Neural progenitor cell (in vitro differentiated cells): ENCODE measurements at regions not wholly inside any gene's neighbourhood (a gene's known extent, or its start where the extent isn't known, plus 50 kb on each side); places are given as distances from the start of the nearest gene placed in this dataset.

Experiments used
- DNase-seq: peaks from one replicate; pipeline ENCODE4 v3.0.0-alpha.2; 2016; ENCODE audit warnings: low spot score
- H2AFZ ChIP-seq: fragments of 200-600 bp; sonication (generic); replicated peaks from 2 replicates; pipeline ENCODE4 v1.6.1; 2016; ENCODE audit warnings: antibody characterized with exemption
- H3F3A ChIP-seq: fragments of 200-600 bp; sonication (generic); 2 replicates; pipeline ENCODE4 v1.6.1; 2016; ENCODE audit warnings: antibody characterized with exemption, low read depth
- H3K27ac ChIP-seq: fragments of 200-600 bp; sonication (generic); 2 replicates; pipeline ENCODE4 v1.5.1; 2016; ENCODE audit warnings: mild to moderate bottlenecking
- H3K27me3 ChIP-seq: fragments of 200-600 bp; sonication (generic); 2 replicates; pipeline ENCODE4 v1.6.1; 2016; ENCODE audit warnings: mild to moderate bottlenecking, moderate library complexity
- H3K36me3 ChIP-seq: fragments of 200-600 bp; sonication (generic); 2 replicates; pipeline ENCODE4 v1.5.1; 2016
- H3K4me1 ChIP-seq: fragments of 200-600 bp; sonication (generic); 2 replicates; pipeline ENCODE4 v1.6.1; 2016; ENCODE audit warnings: mixed run types
- H3K4me2 ChIP-seq: fragments of 200-600 bp; sonication (generic); 2 replicates; pipeline ENCODE4 v1.6.1; 2016
- H3K4me3 ChIP-seq: fragments of 200-600 bp; sonication (generic); 2 replicates; pipeline ENCODE4 v1.5.1; 2016
- H3K79me2 ChIP-seq: fragments of 200-600 bp; sonication (generic); 2 replicates; pipeline ENCODE4 v1.6.1; 2016; ENCODE audit warnings: low read depth
- H3K9ac ChIP-seq: fragments of 200-600 bp; sonication (generic); 2 replicates; pipeline ENCODE4 v1.6.1; 2016
- H3K9me3 ChIP-seq: fragments of 200-600 bp; sonication (generic); 2 replicates; pipeline ENCODE4 v1.5.1; 2016; ENCODE audit warnings: low read depth
- H4K20me1 ChIP-seq: fragments of 200-600 bp; sonication (generic); 2 replicates; pipeline ENCODE4 v1.6.1; 2016; ENCODE audit warnings: low read depth
- H3K27ac Mint-ChIP-seq: 3 replicates; pipeline ENCODE4 v1.8.0; 2021; ENCODE audit warnings: mixed read lengths
- H3K27me3 Mint-ChIP-seq: 2 replicates; pipeline ENCODE4 v1.8.0; 2022; ENCODE audit warnings: low read depth, mild to moderate bottlenecking, inconsistent platforms, moderate library complexity, mixed read lengths; ENCODE audit not compliant: insufficient read depth
- H3K36me3 Mint-ChIP-seq: 3 replicates; pipeline ENCODE4 v1.8.0; 2021; ENCODE audit warnings: mixed read lengths
- H3K4me1 Mint-ChIP-seq: 3 replicates; pipeline ENCODE4 v1.8.0; 2021; ENCODE audit warnings: mixed read lengths
- H3K4me3 Mint-ChIP-seq: 3 replicates; pipeline ENCODE4 v1.8.0; 2021; ENCODE audit warnings: mild to moderate bottlenecking, moderate library complexity, mixed read lengths
- H3K9me3 Mint-ChIP-seq: 3 replicates; pipeline ENCODE4 v1.8.0; 2020; ENCODE audit warnings: mixed read lengths
- EZH2 ChIP-seq: fragments of 200-600 bp; sonication (generic); IDR thresholded peaks from 2 replicates; pipeline ENCODE4 v1.6.1; 2017; ENCODE audit warnings: antibody characterized with exemption, mild to moderate bottlenecking, moderate library complexity
- EZH2phosphoT487 ChIP-seq: fragments of 200-600 bp; sonication (generic); IDR thresholded peaks from 2 replicates; pipeline ENCODE4 v1.6.1; 2017; ENCODE audit warnings: antibody characterized with exemption
- TF ChIP-seq, protein P1 (sequence below): fragments of 200-600 bp; sonication (generic); IDR thresholded peaks from 2 replicates; pipeline ENCODE4 v1.5.1; 2017; ENCODE audit warnings: antibody characterized with exemption, mild to moderate bottlenecking

- Histone ChIP-seq H3K27ac (no peak overlapping the region), H3K4me1 (peaks cover 5% of the 10 kb centered on the region), H3K9me3 (no peaks in the 10 kb centered on the region), H3K79me2 (no peaks in the 10 kb centered on the region), H3K27me3 (no peaks in the 10 kb centered on the region), H3K36me3 (no peaks in the 10 kb centered on the region), H4K20me1 (no peaks in the 10 kb centered on the region), H3K9ac (no peak overlapping the region), H3K4me3 (no peak overlapping the region), H3K4me2 (no peak overlapping the region), H3F3A (no peaks in the 10 kb centered on the region), H2AFZ (no peak overlapping the region)
- Mint-ChIP-seq H3K9me3 (peaks cover 5% of the 10 kb centered on the region), H3K4me1 (no peaks in the 10 kb centered on the region), H3K4me3 (no peak overlapping the region), H3K27me3 (peaks cover 6% of the 10 kb centered on the region), H3K36me3 (no peaks in the 10 kb centered on the region), H3K27ac (no peak overlapping the region)
- DNase-seq = no peak
- no peak for TF ChIP-seq EZH2phosphoT487
- TF ChIP-seq, protein P1, sequence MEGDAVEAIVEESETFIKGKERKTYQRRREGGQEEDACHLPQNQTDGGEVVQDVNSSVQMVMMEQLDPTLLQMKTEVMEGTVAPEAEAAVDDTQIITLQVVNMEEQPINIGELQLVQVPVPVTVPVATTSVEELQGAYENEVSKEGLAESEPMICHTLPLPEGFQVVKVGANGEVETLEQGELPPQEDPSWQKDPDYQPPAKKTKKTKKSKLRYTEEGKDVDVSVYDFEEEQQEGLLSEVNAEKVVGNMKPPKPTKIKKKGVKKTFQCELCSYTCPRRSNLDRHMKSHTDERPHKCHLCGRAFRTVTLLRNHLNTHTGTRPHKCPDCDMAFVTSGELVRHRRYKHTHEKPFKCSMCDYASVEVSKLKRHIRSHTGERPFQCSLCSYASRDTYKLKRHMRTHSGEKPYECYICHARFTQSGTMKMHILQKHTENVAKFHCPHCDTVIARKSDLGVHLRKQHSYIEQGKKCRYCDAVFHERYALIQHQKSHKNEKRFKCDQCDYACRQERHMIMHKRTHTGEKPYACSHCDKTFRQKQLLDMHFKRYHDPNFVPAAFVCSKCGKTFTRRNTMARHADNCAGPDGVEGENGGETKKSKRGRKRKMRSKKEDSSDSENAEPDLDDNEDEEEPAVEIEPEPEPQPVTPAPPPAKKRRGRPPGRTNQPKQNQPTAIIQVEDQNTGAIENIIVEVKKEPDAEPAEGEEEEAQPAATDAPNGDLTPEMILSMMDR = no peak
- TF ChIP-seq EZH2 = no peak
These were observed 89.9 kb upstream of the EEF2KMT start for GRCh38 chr16:5187402-5187952.

DNA sequence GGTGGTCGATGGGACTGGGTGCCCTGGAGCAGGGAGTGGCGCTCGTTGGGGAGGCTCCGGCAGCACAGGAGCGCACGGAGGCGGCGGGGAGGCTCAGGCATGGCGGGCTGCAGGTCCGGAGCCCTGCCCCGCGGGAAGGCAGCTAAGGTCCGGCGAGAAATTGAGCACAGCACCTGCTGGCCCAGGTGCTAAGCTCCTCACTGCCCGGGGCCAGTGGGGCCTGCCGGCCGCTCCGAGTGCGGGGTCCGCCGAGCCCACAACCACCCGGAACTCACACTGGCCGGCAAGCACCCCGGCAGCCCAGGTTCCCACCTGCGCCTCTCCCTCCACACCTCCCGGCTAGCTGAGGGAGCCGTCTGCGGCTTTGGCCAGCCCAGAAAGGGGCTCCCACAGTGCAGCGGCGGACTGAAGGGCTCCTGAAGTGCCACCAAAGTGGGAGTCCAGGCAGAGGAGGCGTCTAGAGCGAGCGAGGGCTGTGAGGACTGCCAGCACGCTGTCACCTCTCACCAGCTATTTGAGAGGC, 88.8 kb upstream of the EEF2KMT start:
- Histone ChIP-seq H3F3A (no peaks in the 10 kb centered on the region), H3K79me2 (no peaks in the 10 kb centered on the region), H3K4me2 (no peak overlapping the region), H3K9me3 (no peaks in the 10 kb centered on the region), H3K27ac (no peak overlapping the region), H4K20me1 (no peaks in the 10 kb centered on the region), H3K4me1 (peaks cover 5% of the 10 kb centered on the region), H3K27me3 (no peaks in the 10 kb centered on the region), H3K36me3 (no peaks in the 10 kb centered on the region), H3K4me3 (no peak overlapping the region), H3K9ac (no peak overlapping the region), H2AFZ (no peak overlapping the region)
- no peak overlapping the region for H3K4me3 Mint-ChIP-seq
- no peaks in the 10 kb centered on the region for H3K36me3 Mint-ChIP-seq
- H3K4me1 Mint-ChIP-seq = no peaks in the 10 kb centered on the region
- H3K27ac Mint-ChIP-seq = no peak overlapping the region
- TF ChIP-seq EZH2phosphoT487 = no peak
- no peak for TF ChIP-seq EZH2
- TF ChIP-seq, protein P1 = no peak
- peaks cover 5% of the 10 kb centered on the region for H3K27me3 Mint-ChIP-seq
- no peak for DNase-seq
- H3K9me3 Mint-ChIP-seq = peaks cover 5% of the 10 kb centered on the region

DNA sequence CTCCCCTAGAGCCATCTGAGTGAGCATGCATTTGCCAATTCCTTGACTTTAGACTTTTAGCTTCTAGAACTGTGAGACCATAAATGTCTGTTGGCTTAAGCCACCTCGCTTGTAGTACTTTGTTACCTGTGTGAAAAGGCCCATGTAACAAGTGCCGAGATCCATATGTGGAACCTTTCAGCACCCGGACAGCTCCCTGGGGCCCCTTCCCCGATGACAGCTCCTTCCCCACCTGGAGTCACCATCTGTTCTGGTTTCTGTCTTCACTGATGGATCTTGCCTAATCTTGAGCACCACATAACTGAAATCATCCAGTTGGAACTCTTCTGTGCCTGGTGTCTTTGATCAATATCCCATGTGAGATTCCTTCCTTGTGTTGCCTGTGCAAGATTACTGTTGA, 78.9 kb upstream of the EEF2KMT start:
- peak; percentile 57 for DNase-seq
- H2AFZ ChIP-seq = no peak overlapping the region
- Mint-ChIP-seq H3K4me3 (no peak overlapping the region), H3K4me1 (no peaks in the 10 kb centered on the region), H3K9me3 (peaks cover 13% of the 10 kb centered on the region), H3K27ac (no peak overlapping the region), H3K27me3 (peaks cover 10% of the 10 kb centered on the region), H3K36me3 (no peaks in the 10 kb centered on the region)
- H3K27me3 ChIP-seq = no peaks in the 10 kb centered on the region
- TF ChIP-seq, protein P1 = no peak
- no peak for TF ChIP-seq EZH2
- no peak for TF ChIP-seq EZH2phosphoT487
- no peaks in the 10 kb centered on the region for H3K36me3 ChIP-seq
- no peaks in the 10 kb centered on the region for H3K4me1 ChIP-seq
- no peaks in the 10 kb centered on the region for H3K79me2 ChIP-seq
- H3K9me3 ChIP-seq = no peaks in the 10 kb centered on the region
- no peak overlapping the region for H3K9ac ChIP-seq
- H3K27ac ChIP-seq = no peak overlapping the region
- H3F3A ChIP-seq = no peaks in the 10 kb centered on the region
- no peak overlapping the region for H3K4me2 ChIP-seq
- H3K4me3 ChIP-seq = no peak overlapping the region
- no peaks in the 10 kb centered on the region for H4K20me1 ChIP-seq
